GM23338 (cell line): ENCODE measurements at regions not wholly inside any gene's neighbourhood (a gene's known extent, or its start where the extent isn't known, plus 50 kb on each side); places are given as distances from the start of the nearest gene placed in this dataset.
A peak's percentile ranks its signal among the peaks of the same experiment; 100 is the strongest.

ENCODE experiments used
- ATAC-seq: fragments of 200-7000 bp; cut with Tn5 transposase; 3 replicates; pipeline ENCODE4 v1.9.1; 2020
- DNase-seq: peaks from one replicate; pipeline ENCODE4 v3.0.0-alpha.2; 2015; ENCODE audit warnings: low spot score
- H2AFZ ChIP-seq: fragments of 200-600 bp; sonication (generic); 2 replicates; pipeline ENCODE4 v1.8.0; 2016; ENCODE audit warnings: antibody characterized with exemption, mild to moderate bottlenecking, moderate library complexity
- H3F3A ChIP-seq: fragments of 200-600 bp; sonication (generic); replicated peaks from 2 replicates; pipeline ENCODE4 v1.8.0; 2017; ENCODE audit warnings: antibody characterized with exemption, mixed run types, low read depth
- H3K27ac ChIP-seq: fragments of 200-600 bp; sonication (generic); 2 replicates; pipeline ENCODE4 v1.6.1; 2016; ENCODE audit warnings: low read depth
- H3K27me3 ChIP-seq: fragments of 200-600 bp; sonication (generic); 2 replicates; pipeline ENCODE4 v1.8.0; 2016; ENCODE audit warnings: mild to moderate bottlenecking, mixed run types, moderate library complexity; ENCODE audit not compliant: insufficient read depth
- H3K36me3 ChIP-seq: fragments of 200-600 bp; sonication (generic); 2 replicates; pipeline ENCODE4 v1.8.0; 2016; ENCODE audit warnings: mild to moderate bottlenecking; ENCODE audit not compliant: insufficient read depth
- H3K4me1 ChIP-seq: fragments of 200-600 bp; sonication (generic); 2 replicates; pipeline ENCODE4 v1.8.0; 2016; ENCODE audit warnings: mild to moderate bottlenecking, moderate library complexity; ENCODE audit not compliant: insufficient read depth
- H3K4me2 ChIP-seq: fragments of 200-600 bp; sonication (generic); 2 replicates; pipeline ENCODE4 v1.7.1; 2017; ENCODE audit warnings: mixed run types
- H3K4me3 ChIP-seq: fragments of 200-600 bp; sonication (generic); 2 replicates; pipeline ENCODE4 v1.6.1; 2016; ENCODE audit warnings: mixed run types
- H3K79me2 ChIP-seq: fragments of 200-600 bp; sonication (generic); replicated peaks from 2 replicates; pipeline ENCODE4 v1.8.0; 2017; ENCODE audit warnings: mild to moderate bottlenecking; ENCODE audit not compliant: insufficient read depth
- H3K9me2 ChIP-seq: fragments of 200-600 bp; sonication (generic); 2 replicates; pipeline ENCODE4 v1.8.0; 2017; ENCODE audit not compliant: insufficient read depth
- H4K20me1 ChIP-seq: fragments of 200-600 bp; sonication (generic); replicated peaks from 2 replicates; pipeline ENCODE4 v1.8.0; 2017; ENCODE audit warnings: mild to moderate bottlenecking; ENCODE audit not compliant: insufficient read depth
- H3K27ac Mint-ChIP-seq: 2 replicates; pipeline ENCODE4 v1.8.0; 2020; ENCODE audit warnings: inconsistent platforms, mild to moderate bottlenecking, moderate library complexity, mixed read lengths
- H3K27me3 Mint-ChIP-seq: 3 replicates; pipeline ENCODE4 v1.8.0; 2022; ENCODE audit warnings: low read depth, mild to moderate bottlenecking, moderate library complexity, mixed read lengths, inconsistent platforms; ENCODE audit not compliant: insufficient read depth, poor library complexity
- H3K36me3 Mint-ChIP-seq: 3 replicates; pipeline ENCODE4 v1.8.0; 2021; ENCODE audit warnings: low read depth, mild to moderate bottlenecking, inconsistent platforms, moderate library complexity, mixed read lengths
- H3K4me1 Mint-ChIP-seq: 3 replicates; pipeline ENCODE4 v1.8.0; 2020; ENCODE audit warnings: mild to moderate bottlenecking, inconsistent platforms, mixed read lengths
- H3K4me3 Mint-ChIP-seq: 3 replicates; pipeline ENCODE4 v1.8.0; 2021; ENCODE audit warnings: moderate library complexity, mild to moderate bottlenecking, inconsistent platforms, mixed read lengths
- H3K9me3 Mint-ChIP-seq: 3 replicates; pipeline ENCODE4 v1.8.0; 2020; ENCODE audit warnings: moderate library complexity, mild to moderate bottlenecking, inconsistent platforms, mixed read lengths
- CREB1 ChIP-seq: fragments of 250-450 bp; sonication (Bioruptor Pico); IDR thresholded peaks from 2 replicates; pipeline ENCODE4 v1.5.0; 2020; ENCODE audit warnings: low read depth, mild to moderate bottlenecking, moderate library complexity
- CTCF ChIP-seq, 2 experiments: fragments of 200-600 bp in 1 of 2; sonication (generic) in 1 of 2; conservative IDR thresholded peaks; 2 replicates each; pipeline versions ENCODE4 v1.5.1 to v1.6.1; 2016 to 2017; ENCODE audit warnings: antibody characterized with exemption in 2 of 2, low read depth in 2 of 2, mild to moderate bottlenecking in 2 of 2, moderate library complexity in 1 of 2
- EZH2 ChIP-seq: fragments of 200-600 bp; sonication (generic); IDR thresholded peaks from one replicate; pipeline ENCODE4 v1.8.0; 2017; ENCODE audit warnings: antibody characterized with exemption, mild to moderate bottlenecking, low read depth; ENCODE audit not compliant: unreplicated experiment
- JUNB ChIP-seq: IDR thresholded peaks from one replicate; pipeline ENCODE4 v1.6.1; 2016; ENCODE audit warnings: antibody characterized with exemption; ENCODE audit not compliant: unreplicated experiment
- STAT1 ChIP-seq: IDR thresholded peaks from one replicate; pipeline ENCODE4 v1.6.1; 2016; ENCODE audit warnings: antibody characterized with exemption; ENCODE audit not compliant: unreplicated experiment
- ZNF462 ChIP-seq: fragments of 250-450 bp; sonication (Bioruptor Pico); IDR thresholded peaks from 2 replicates; pipeline ENCODE4 v1.5.0; 2020; ENCODE audit warnings: mild to moderate bottlenecking, moderate library complexity

- peak; percentile 71 for DNase-seq
- TF ChIP-seq JUNB = no peak
- no peak for TF ChIP-seq STAT1
- TF ChIP-seq CTCF (conservative IDR thresholded peaks at IDR 0.05; ENCODE audit: low read depth in 2 of 2) = peak in 1 of 2 experiments; percentile 68; a peak in 3 of 4 replicates
- no peak for TF ChIP-seq EZH2
- no peaks in the 10 kb centered on the region; the same call in 2 of the 3 replicates for H3K36me3 Mint-ChIP-seq
- Histone ChIP-seq H3K4me2 (peak overlapping the region; percentile 84), H4K20me1 (no peaks in the 10 kb centered on the region), H3F3A (peaks cover 9% of the 10 kb centered on the region), H2AFZ (peak overlapping the region; percentile 80), H3K36me3 (no peaks in the 10 kb centered on the region), H3K9me2 (peaks cover 8% of the 10 kb centered on the region; the same call in 1 of the 2 replicates), H3K79me2 (no peaks in the 10 kb centered on the region), H3K4me1 (peaks cover 25% of the 10 kb centered on the region), H3K27ac (no peak overlapping the region), H3K4me3 (peak overlapping the region; percentile 54), H3K27me3 (peaks cover 17% of the 10 kb centered on the region)
- H3K4me1 Mint-ChIP-seq = peaks cover 31% of the 10 kb centered on the region
- peaks cover 11% of the 10 kb centered on the region for H3K27me3 Mint-ChIP-seq
- H3K9me3 Mint-ChIP-seq = no peaks in the 10 kb centered on the region; the same call in 1 of the 3 replicates
- peak; percentile 86 for ATAC-seq
- no peak overlapping the region for H3K27ac Mint-ChIP-seq
- peak overlapping the region; percentile 54 for H3K4me3 Mint-ChIP-seq
These were observed 143.0 kb upstream of the ADRA1B start for GRCh38 chr5:159773062-159773924.

GRCh38 chr5:159774476-159775031, 141.7 kb upstream of the ADRA1B start:
- Histone ChIP-seq H2AFZ (peak overlapping the region; percentile 80), H3K4me2 (peak overlapping the region; percentile 30; the same call in 1 of the 2 replicates), H4K20me1 (no peaks in the 10 kb centered on the region), H3K27ac (no peak overlapping the region), H3F3A (peaks cover 9% of the 10 kb centered on the region), H3K4me1 (peaks cover 15% of the 10 kb centered on the region), H3K27me3 (peaks cover 17% of the 10 kb centered on the region), H3K4me3 (no peak overlapping the region), H3K9me2 (peaks cover 8% of the 10 kb centered on the region; the same call in 1 of the 2 replicates), H3K79me2 (no peaks in the 10 kb centered on the region), H3K36me3 (no peaks in the 10 kb centered on the region)
- Mint-ChIP-seq H3K36me3 (no peaks in the 10 kb centered on the region; the same call in 2 of the 3 replicates), H3K27me3 (peaks cover 11% of the 10 kb centered on the region), H3K9me3 (no peaks in the 10 kb centered on the region; the same call in 1 of the 3 replicates), H3K4me1 (peaks cover 20% of the 10 kb centered on the region), H3K27ac (no peak overlapping the region), H3K4me3 (no peak overlapping the region)
- TF ChIP-seq ZNF462 = peak; percentile 72
- TF ChIP-seq CREB1 (CRISPR knock-in tag) = no peak
- peak; percentile 28 to 43; a peak in 3 of 4 replicates for TF ChIP-seq CTCF (conservative IDR thresholded peaks at IDR 0.05; ENCODE audit: low read depth in 2 of 2)
- ATAC-seq (peak; percentile 63), DNase-seq (peak; percentile 75)
